Adrenal gland (tissue), 9 donors: ENCODE measurements at regions not wholly inside any gene's neighbourhood (a gene's known extent, or its start where the extent isn't known, plus 50 kb on each side); places are given as distances from the start of the nearest gene placed in this dataset.

ENCODE experiments used
- DNase-seq, 7 donors: peaks; one replicate each; pipeline ENCODE4 v3.0.0-alpha.2; 2019 to 2020
- H3K27ac ChIP-seq, 5 donors: fragments of 200-600 bp; sonication (generic) in 4 of 5; 1 replicate in 3 of 5; 2 replicates in 2 of 5; pipeline versions ENCODE4 v1.5.1 to v1.8.0; 2016 to 2020; ENCODE audit warnings: mild to moderate bottlenecking in 1 of 5
- H3K27me3 ChIP-seq: fragments of 200-600 bp; 2 replicates; pipeline ENCODE4 v1.8.0; 2021
- H3K36me3 ChIP-seq, 2 donors: fragments of 200-600 bp; replicated peaks in 1 of 2; 1 replicate in 1 of 2; 2 replicates in 1 of 2; pipeline versions ENCODE4 v1.5.1 to v1.8.0; 2018 to 2022
- H3K4me1 ChIP-seq, 2 donors: fragments of 200-600 bp; replicated peaks in 1 of 2; 1 replicate in 1 of 2; 2 replicates in 1 of 2; pipeline versions ENCODE4 v1.5.1 to v1.8.0; 2018 to 2021
- H3K4me3 ChIP-seq, 4 donors: fragments of 200-600 bp; sonication (generic) in 3 of 4; one replicate each; pipeline ENCODE4 v1.5.1; 2016 to 2018
- H3K9me3 ChIP-seq, 3 donors: fragments of 200-600 bp; sonication (generic) in 1 of 3; replicated peaks in 1 of 3; 1 replicate in 2 of 3; 2 replicates in 1 of 3; pipeline versions ENCODE4 v1.5.1 to v1.8.0; 2016 to 2021
- CTCF ChIP-seq, 6 experiments: fragments of 450-650 bp in 4 of 6; fragments of 200-600 bp in 2 of 6; sonication (generic) in 1 of 6; IDR thresholded peaks; 1 replicate in 5 of 6; 2 replicates in 1 of 6; pipeline versions ENCODE4 v1.5.1 to v1.8.0; 2016 to 2021; ENCODE audit warnings: antibody characterized with exemption in 6 of 6, mild to moderate bottlenecking in 2 of 6, moderate library complexity in 1 of 6
- POLR2A ChIP-seq, 2 donors: fragments of 450-650 bp; IDR thresholded peaks; one replicate each; pipeline ENCODE4 v1.6.1; 2017; ENCODE audit warnings: antibody characterized with exemption in 2 of 2, mild to moderate bottlenecking in 2 of 2, moderate library complexity in 1 of 2
- WGBS, 4 donors: extraction: QIAGEN DNeasy Blood & Tissue Kit in 2 of 4; methylation state at CpG; one replicate each; pipeline versions ENCODE4 v1.1.5 to v1.1.7; 2013 to 2017; 5-methylcytosine and 5-hydroxymethylcytosine counted together
- intact Hi-C, 2 donors: fragments of 100-400 bp; cut with DNase I; formaldehyde crosslinking; loops; one replicate each; pipeline versions ENCODE4 v1.14.1 to v1.15.0; 2022 to 2023
- donor health status: healthy with polysubstance abuse.
- donor health status: Bipolar disorder and iron deficiency.
- donor health status: DM: yes; HTN: yes; CAD: no.
- donor health status: DM: no; HTN: no; CAD: no.
- donor health status: DM: no; HTN: no; CAD: no.

GRCh38 chr4:182010876-182011275 is 232.3 kb upstream of the TENM3 start:
- H3K27me3 ChIP-seq, result no peaks in the 10 kb centered on the region
- intact Hi-C loops, result no loop called here
- no peaks in the 10 kb centered on the region for H3K36me3 ChIP-seq
- H3K4me1 ChIP-seq, result no peaks in the 10 kb centered on the region
- TF ChIP-seq POLR2A (IDR thresholded peaks at IDR 0.05), result no peak
- no peak for TF ChIP-seq CTCF (IDR thresholded peaks at IDR 0.05)
- H3K27ac ChIP-seq, result no peak overlapping the region
- WGBS, 4 donors, result 71 to 91% (median 81%) methylated on average over 1 of the region's 1 CpG
- DNase-seq, result no peak
- H3K4me3 ChIP-seq, result no peak overlapping the region
- H3K9me3 ChIP-seq, result no peaks in the 10 kb centered on the region

- no peaks in the 10 kb centered on the region for H3K4me1 ChIP-seq
- WGBS, 4 donors, result 76 to 98% (median 84%) methylated on average over 5 of the region's 5 CpGs
Measured at GRCh38 chr4:182014164-182014563, 229.0 kb upstream of the TENM3 start.

GRCh38 chr4:182015014-182015413 is 228.2 kb upstream of the TENM3 start:
- no peak overlapping the region for H3K27ac ChIP-seq
- intact Hi-C loops, result no loop called here
- WGBS, 4 donors, result 93 to 95% (median 93%) methylated on average over 11 of the region's 11 CpGs
- no peaks in the 10 kb centered on the region for H3K4me1 ChIP-seq
- TF ChIP-seq CTCF (IDR thresholded peaks at IDR 0.05) (no peak), POLR2A (IDR thresholded peaks at IDR 0.05) (no peak)
- no peaks in the 10 kb centered on the region for H3K9me3 ChIP-seq
- H3K36me3 ChIP-seq, result no peaks in the 10 kb centered on the region
- no peak overlapping the region for H3K4me3 ChIP-seq
- DNase-seq, result no peak
- no peaks in the 10 kb centered on the region for H3K27me3 ChIP-seq

More at GRCh38 chr4:182014164-182014563, 229.0 kb upstream of the TENM3 start:
- intact Hi-C loops, result no loop called here
- TF ChIP-seq POLR2A (IDR thresholded peaks at IDR 0.05) (no peak), CTCF (IDR thresholded peaks at IDR 0.05) (no peak)
- H3K27me3 ChIP-seq, result no peaks in the 10 kb centered on the region
- no peak for DNase-seq
- no peak overlapping the region for H3K4me3 ChIP-seq
- H3K9me3 ChIP-seq, result no peaks in the 10 kb centered on the region
- no peak overlapping the region for H3K27ac ChIP-seq
- H3K36me3 ChIP-seq, result no peaks in the 10 kb centered on the region

GRCh38 chr4:182015893-182016292 is 227.3 kb upstream of the TENM3 start:
- TF ChIP-seq POLR2A (IDR thresholded peaks at IDR 0.05) (no peak), CTCF (IDR thresholded peaks at IDR 0.05) (no peak)
- intact Hi-C loops, result no loop called here
- 89 to 91% (median 89%) methylated on average over 6 of the region's 6 CpGs for WGBS, 4 donors

More at GRCh38 chr4:182015893-182016292, 227.3 kb upstream of the TENM3 start:
- no peaks in the 10 kb centered on the region for H3K4me1 ChIP-seq
- no peak overlapping the region for H3K27ac ChIP-seq
- no peak for DNase-seq
- no peaks in the 10 kb centered on the region for H3K9me3 ChIP-seq
- no peaks in the 10 kb centered on the region for H3K27me3 ChIP-seq
- no peaks in the 10 kb centered on the region for H3K36me3 ChIP-seq
- no peak overlapping the region for H3K4me3 ChIP-seq
